ENCODE measurements at regions not wholly inside any gene's neighbourhood (a gene's known extent, or its start where the extent isn't known, plus 50 kb on each side); places are given as distances from the start of the nearest gene placed in this dataset.

GRCh38 chr3:1792466-1792865 lies 306.2 kb upstream of the CNTN4 start (continued):
- TF ChIP-seq BCLAF1 (IDR thresholded peaks at IDR 0.05; ENCODE audit: borderline replicate concordance in 1 of 2, control insufficient read depth in 1 of 2, low read depth in 2 of 2, low read length in 1 of 2) (no peak), RERE (CRISPR knock-in tag; IDR thresholded peaks at IDR 0.05; ENCODE audit: borderline replicate concordance) (no peak), ZNF778 (CRISPR knock-in tag; IDR thresholded peaks at IDR 0.05) (no peak), NCOA4 (IDR thresholded peaks at IDR 0.05; ENCODE audit: partially characterized antibody) (no peak), HNRNPH1 (optimal IDR thresholded peaks at IDR 0.05; ENCODE audit: low read depth, low read length) (no peak), ZNF511 (CRISPR knock-in tag; IDR thresholded peaks at IDR 0.05) (no peak), ZNF740 (CRISPR knock-in tag; IDR thresholded peaks at IDR 0.05) (no peak), ZNF740 (tag; IDR thresholded peaks at IDR 0.05) (no peak)
